ENCODE measurements at regions not wholly inside any gene's neighbourhood (a gene's known extent, or its start where the extent isn't known, plus 50 kb on each side); places are given as distances from the start of the nearest gene placed in this dataset.
A peak's percentile ranks its signal among the peaks of the same experiment; 100 is the strongest.
"Not testable (repeated sequence)": the region's sequence is repeated elsewhere in the genome, so short reads cannot be mapped to it uniquely, and the experiment has no call there.

- DNase-seq: no peak
These were observed 279.5 kb upstream of the ASIC2 start for GRCh38 chr17:33572615-33573014.

DNA sequence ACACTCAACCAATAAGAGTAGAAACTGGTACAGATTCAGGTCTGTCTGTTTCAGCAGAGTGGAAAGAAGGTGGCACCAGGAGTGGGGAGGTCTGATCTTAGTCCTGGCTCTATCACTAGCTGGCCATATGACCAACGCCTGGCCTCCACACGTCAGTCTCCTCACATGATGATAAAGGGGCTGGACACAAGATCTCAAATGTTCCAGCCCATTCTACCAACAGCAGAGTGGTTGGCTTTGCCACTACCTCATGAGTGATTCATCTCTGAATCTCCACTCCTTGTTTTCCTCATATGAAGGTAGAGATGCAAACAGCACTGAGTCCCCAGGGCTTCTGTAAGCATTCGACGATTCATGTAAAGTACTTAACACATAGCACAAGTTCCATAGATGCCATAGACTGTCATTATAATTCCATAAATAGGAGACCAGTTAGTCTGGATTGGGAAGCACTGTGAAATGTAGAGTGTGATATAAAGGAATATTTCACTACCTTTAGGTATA lies 281.9 kb upstream of the ASIC2 start:
- DNase-seq: no peak

GRCh38 chr17:33579740-33580139 lies 286.6 kb upstream of the ASIC2 start:
- not testable (repeated sequence) for DNase-seq

GRCh38 chr17:33580215-33580614 lies 287.1 kb upstream of the ASIC2 start:
- DNase-seq: no peak

DNA sequence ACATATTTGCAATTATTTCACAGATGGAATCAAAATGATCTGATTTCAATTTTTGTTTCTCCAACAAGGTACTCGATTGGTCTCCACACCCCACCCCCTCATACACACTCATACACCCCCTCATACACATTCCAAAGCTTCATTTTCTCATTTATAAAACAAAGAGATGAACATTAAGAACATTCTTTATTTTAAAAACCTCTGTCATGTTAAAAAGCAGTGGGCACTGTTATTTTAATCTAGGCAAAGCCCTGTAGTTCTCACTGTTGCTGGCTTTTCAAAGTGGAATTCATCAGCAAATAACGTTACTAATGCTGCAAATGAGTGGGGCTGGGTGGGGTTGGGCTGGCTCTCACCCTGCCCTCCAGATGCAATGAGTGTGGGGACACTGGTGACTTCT lies 289.6 kb upstream of the ASIC2 start:
- DNase-seq: no peak

GRCh38 chr17:33583518-33584417 lies 290.7 kb upstream of the ASIC2 start:
- DNase-seq: no peak

GRCh38 chr17:33593991-33594390 lies 300.9 kb upstream of the ASIC2 start:
- no peak for DNase-seq

DNA sequence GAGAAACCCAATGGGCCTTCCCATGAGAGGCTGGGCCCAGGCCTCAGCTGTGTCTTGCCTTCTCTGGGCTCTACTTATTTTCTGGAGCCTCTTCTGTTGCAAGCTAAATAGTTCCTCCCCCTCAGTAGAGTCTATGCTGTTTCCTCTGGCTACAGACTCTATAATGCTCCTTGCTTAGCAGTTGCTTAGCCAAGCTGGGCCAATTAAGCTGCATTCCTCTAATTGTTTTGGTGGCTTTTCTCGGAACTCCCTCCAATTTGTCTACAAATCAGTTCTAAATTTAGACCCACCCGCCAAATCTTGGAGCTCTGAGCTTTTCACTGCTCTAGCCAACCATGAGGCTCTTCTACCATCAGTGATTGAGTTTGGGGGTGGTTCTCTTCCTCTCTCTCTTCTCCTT lies 302.7 kb upstream of the ASIC2 start:
- no peak for DNase-seq

DNA sequence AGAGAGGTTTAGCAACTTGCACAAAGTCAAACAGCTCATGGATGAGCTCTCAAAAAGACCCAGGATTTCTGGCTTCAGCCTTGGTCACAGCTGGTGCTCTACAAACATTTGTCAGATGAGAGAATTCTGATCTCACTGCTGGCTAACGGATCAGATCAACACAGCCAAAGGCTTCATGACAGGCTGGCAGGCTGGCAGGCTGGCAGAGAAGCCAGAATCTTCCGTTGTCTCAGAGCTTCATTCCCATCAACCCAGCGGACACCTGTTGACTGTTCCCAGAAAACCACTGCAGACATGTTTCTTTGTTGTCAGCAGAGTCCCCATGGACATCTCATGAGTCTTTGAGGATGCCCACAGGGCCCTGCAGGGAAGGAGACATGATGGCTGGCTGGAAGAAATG lies 303.8 kb upstream of the ASIC2 start:
- DNase-seq: no peak

DNA sequence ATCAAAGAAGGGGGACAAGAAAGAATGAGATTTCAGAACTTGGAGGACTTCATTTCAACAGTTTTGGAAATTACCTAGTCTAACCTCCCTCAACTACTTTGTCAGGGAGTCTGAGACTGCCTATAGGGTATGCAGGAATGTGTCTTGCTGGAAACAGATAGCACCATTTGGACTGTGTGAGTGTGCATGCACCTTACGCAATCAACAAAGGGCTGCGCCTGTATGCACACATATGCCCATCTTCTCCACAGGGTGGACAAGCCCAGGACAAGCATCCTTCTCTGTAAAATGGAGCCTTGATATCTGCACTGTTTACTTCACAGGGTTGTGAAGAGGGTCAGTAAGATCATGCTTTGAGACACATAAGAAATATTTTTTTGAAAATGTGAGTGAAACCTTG lies 305.7 kb upstream of the ASIC2 start:
- no peak for DNase-seq

DNA sequence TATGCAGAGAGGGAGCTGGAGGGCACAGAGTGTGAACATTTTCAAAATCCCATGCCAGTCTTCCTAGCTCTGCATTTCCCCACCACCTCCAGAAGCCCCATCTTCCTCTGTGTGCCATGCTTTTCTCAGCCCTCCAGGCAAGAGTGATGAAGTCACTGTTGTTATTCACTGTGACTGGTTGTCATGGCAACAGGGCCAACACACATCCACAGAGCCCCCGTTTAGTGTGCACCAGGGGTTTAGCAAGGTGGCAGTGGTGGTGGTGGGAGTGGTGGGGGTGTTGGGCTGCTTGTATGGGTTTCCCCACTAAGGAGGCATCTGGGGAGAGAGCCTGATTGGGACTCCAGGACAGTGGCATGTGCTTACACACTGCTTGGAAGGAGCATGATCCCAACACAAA lies 309.9 kb upstream of the ASIC2 start:
- no peak for DNase-seq

GRCh38 chr17:33603789-33604188 lies 310.7 kb upstream of the ASIC2 start:
- DNase-seq: no peak

GRCh38 chr17:33611532-33611931 lies 318.4 kb upstream of the ASIC2 start:
- DNase-seq: no peak

DNA sequence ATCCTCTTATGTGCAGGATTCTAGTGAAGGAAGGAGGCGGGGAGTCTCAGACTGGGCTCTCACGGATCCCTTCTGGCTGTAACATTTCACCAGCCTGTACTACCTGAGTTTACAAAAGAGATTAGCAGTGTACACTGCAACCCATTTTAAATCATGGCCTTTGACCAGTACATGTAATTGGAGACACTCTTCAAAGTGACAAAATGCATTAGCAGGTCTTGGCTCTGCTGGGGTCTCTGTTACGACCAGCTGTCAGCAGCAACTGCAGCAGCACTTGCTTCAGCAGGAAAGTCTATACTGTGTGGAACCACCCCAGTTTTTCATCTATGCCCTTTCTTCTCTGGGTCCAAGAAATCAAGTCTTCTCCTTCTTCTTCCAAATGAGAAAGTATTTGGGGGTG lies 322.8 kb upstream of the ASIC2 start:
- DNase-seq: peak; percentile 39

- no peak for DNase-seq
These were observed 330.7 kb upstream of the ASIC2 start for GRCh38 chr17:33623841-33624240.

DNA sequence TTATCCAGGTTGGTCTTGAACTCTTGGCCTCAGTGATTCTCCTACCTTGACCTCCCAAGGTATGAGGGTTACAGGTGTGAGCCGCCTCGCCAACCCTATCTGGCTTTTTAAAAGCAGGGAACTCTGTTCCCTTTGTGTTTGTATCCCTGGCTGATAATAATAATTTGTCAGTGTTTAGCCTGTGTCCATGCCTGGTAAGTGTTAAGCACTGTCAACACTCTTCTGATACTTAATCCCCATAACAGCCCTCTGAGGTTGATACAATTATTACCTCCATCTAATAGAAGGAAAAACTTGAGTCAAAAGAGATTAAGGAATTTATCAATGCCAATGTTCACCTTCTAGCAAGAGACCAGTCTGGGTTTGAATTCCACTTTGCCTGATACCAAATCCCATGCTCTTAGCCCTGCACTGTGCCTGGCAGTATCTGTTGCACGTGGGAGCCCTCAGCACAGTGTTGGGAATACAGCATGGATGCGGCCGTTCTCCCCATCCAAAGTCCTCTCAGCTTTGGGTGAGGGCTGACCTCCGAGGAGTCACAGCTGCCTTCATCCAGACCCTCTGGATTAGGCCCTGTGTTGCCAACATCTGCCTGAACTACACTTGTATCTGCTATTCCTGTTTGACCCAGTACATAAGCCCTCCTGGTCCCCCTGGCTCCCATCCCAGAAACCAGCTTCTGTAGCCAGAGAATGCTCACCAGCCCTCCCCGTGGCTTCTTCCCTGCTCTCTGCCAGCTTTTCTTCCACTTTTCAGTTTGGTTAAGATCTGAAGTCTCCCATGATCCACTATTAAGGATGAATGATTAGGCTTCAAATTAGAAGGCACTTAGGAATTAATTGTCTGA lies 335.6 kb upstream of the ASIC2 start:
- no peak for DNase-seq

DNA sequence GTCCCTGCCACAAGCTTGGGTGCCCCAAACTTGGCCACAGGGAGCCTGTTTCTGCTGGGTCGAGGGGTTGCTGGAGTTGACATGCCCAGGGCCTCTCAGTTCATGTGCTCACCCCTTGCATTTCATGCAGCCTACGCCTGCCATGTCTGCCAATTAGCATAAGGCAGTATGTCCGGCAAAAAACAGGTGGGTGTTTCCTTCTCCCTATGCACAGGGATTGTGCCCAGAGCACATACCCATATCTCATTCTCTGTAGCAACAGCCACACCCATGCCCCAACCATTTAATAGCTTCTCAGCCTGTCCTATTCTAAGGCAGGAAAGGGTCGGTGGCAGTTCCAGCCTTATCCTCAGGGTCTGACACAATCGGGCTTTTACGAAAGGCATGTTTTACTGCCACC lies 340.4 kb upstream of the ASIC2 start:
- no peak for DNase-seq

- DNase-seq: no peak
These were observed 344.4 kb upstream of the ASIC2 start for GRCh38 chr17:33637534-33637933.

- DNase-seq: no peak
These were observed 346.2 kb upstream of the ASIC2 start for GRCh38 chr17:33639103-33639880.

DNA sequence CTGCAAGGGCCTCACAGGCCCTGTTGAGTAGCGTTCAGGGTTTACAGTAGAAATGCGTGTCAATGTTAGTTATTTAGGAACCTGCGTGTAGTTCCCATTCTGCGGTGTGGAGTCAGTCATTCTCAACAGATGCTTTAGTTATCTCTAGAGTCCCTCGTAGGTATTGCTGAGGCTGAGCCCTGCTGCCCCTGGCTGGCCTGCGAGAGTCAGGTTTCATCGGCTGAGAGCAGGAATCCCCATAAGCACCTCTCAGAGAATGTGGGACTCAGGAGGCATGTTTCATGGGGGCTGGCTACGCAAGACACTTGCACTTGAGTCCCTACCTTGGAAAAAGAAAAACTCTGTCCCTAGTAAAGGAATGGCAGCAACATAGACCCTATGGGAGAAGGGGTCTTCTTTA lies 347.5 kb upstream of the ASIC2 start:
- no peak for DNase-seq

DNA sequence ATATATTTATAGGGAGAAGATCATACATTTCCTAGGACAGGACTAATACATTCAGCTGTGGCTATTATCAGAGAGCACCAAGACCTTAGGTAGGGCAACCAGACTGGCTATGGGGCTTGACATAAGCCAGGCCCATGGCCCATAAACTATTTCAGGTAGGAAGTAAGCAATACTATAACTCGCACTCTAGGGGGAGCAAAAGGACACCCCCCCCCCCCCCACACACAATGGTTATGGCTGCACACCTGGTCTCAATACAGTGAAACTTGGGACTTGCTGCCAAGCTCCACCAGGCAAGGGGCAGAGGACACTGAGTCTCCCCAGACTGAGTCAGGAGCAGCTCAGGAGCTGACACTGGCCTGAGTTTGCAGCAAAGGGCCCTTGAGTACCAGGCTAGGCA lies 348.9 kb upstream of the ASIC2 start:
- no peak for DNase-seq

DNA sequence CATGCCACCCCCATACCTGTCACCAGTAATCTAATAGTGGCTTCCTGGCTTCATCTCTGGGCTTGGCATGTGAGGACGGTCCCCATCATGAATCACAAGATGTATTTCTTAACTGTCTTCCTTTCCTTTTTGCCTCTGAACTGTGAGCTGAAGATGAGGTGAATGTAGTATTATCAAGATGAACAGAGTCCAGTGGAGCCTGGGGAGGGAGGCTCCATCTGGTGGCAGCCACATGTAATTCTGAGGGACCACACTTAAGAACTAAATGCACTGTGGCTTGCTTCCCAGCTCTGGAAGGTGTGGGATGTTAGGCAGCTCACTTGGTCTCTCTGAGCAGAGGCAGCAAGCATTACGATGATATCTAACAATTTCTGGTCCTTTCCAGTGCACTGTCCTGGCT lies 354.9 kb upstream of the ASIC2 start:
- DNase-seq: no peak

GRCh38 chr17:33650304-33650703 lies 357.2 kb upstream of the ASIC2 start:
- DNase-seq: no peak

All from NCI-H524 treated with DMSO at 0.1 percent for 48 hours (cell line).